ENCODE measurements at regions not wholly inside any gene's neighbourhood (a gene's known extent, or its start where the extent isn't known, plus 50 kb on each side); places are given as distances from the start of the nearest gene placed in this dataset.

GRCh38 chr4:16431866-16432265, 205.6 kb upstream of the TAPT1 start:
- no peaks in the 10 kb centered on the region for H3K36me3 Mint-ChIP-seq (ENCODE audit: low read depth)
- H3K27ac Mint-ChIP-seq, result no peak overlapping the region
- Histone ChIP-seq H3K4me1 (ENCODE audit: control insufficient read depth, insufficient read depth, low read length) (no peaks in the 10 kb centered on the region), H3K9me3 (ENCODE audit: control insufficient read depth, low read length) (peaks cover 3% of the 10 kb centered on the region), H3K9ac (ENCODE audit: extremely low read depth, low read length, poor library complexity, severe bottlenecking) (no peak overlapping the region), H3K4me3 (ENCODE audit: low read length) (no peak overlapping the region), H3K27me3 (ENCODE audit: control insufficient read depth, insufficient read depth, low read length, poor library complexity, severe bottlenecking) (no peaks in the 10 kb centered on the region), H3K27ac (ENCODE audit: low read depth, low read length) (no peak overlapping the region), H3K36me3 (ENCODE audit: control insufficient read depth, insufficient read depth, low read length) (no peaks in the 10 kb centered on the region)
- no peak for DNase-seq
- no peak for TF ChIP-seq CTCF (conservative IDR thresholded peaks at IDR 0.05)
- peaks cover 5% of the 10 kb centered on the region for H3K9me3 Mint-ChIP-seq
- no peaks in the 10 kb centered on the region for H3K4me1 Mint-ChIP-seq
- H3K4me3 Mint-ChIP-seq, result no peak overlapping the region
- peaks cover 2% of the 10 kb centered on the region for H3K27me3 Mint-ChIP-seq (ENCODE audit: insufficient read depth)

- Mint-ChIP-seq H3K4me1 (no peaks in the 10 kb centered on the region), H3K36me3 (ENCODE audit: low read depth) (no peaks in the 10 kb centered on the region), H3K27me3 (ENCODE audit: insufficient read depth) (no peaks in the 10 kb centered on the region), H3K9me3 (peaks cover 9% of the 10 kb centered on the region), H3K27ac (no peak overlapping the region), H3K4me3 (no peak overlapping the region)
- no peak for TF ChIP-seq CTCF (conservative IDR thresholded peaks at IDR 0.05)
- no peak for DNase-seq
- Histone ChIP-seq H3K9me3 (ENCODE audit: control insufficient read depth, low read length) (no peaks in the 10 kb centered on the region), H3K36me3 (ENCODE audit: control insufficient read depth, insufficient read depth, low read length) (no peaks in the 10 kb centered on the region), H3K9ac (ENCODE audit: extremely low read depth, low read length, poor library complexity, severe bottlenecking) (no peak overlapping the region), H3K4me1 (ENCODE audit: control insufficient read depth, insufficient read depth, low read length) (no peaks in the 10 kb centered on the region), H3K27me3 (ENCODE audit: control insufficient read depth, insufficient read depth, low read length, poor library complexity, severe bottlenecking) (no peaks in the 10 kb centered on the region), H3K27ac (ENCODE audit: low read depth, low read length) (no peak overlapping the region), H3K4me3 (ENCODE audit: low read length) (no peak overlapping the region)
Observed at GRCh38 chr4:16418814-16419213, 192.5 kb upstream of the TAPT1 start.

- Histone ChIP-seq H3K9ac (ENCODE audit: extremely low read depth, low read length, poor library complexity, severe bottlenecking) (no peak overlapping the region), H3K4me3 (ENCODE audit: low read length) (no peak overlapping the region), H3K9me3 (ENCODE audit: control insufficient read depth, low read length) (no peaks in the 10 kb centered on the region), H3K27ac (ENCODE audit: low read depth, low read length) (no peak overlapping the region), H3K36me3 (ENCODE audit: control insufficient read depth, insufficient read depth, low read length) (no peaks in the 10 kb centered on the region), H3K4me1 (ENCODE audit: control insufficient read depth, insufficient read depth, low read length) (no peaks in the 10 kb centered on the region), H3K27me3 (ENCODE audit: control insufficient read depth, insufficient read depth, low read length, poor library complexity, severe bottlenecking) (no peaks in the 10 kb centered on the region)
- Mint-ChIP-seq H3K27ac (no peak overlapping the region), H3K4me3 (no peak overlapping the region), H3K27me3 (ENCODE audit: insufficient read depth) (no peaks in the 10 kb centered on the region), H3K4me1 (no peaks in the 10 kb centered on the region), H3K36me3 (ENCODE audit: low read depth) (no peaks in the 10 kb centered on the region), H3K9me3 (peaks cover 9% of the 10 kb centered on the region)
- TF ChIP-seq CTCF (conservative IDR thresholded peaks at IDR 0.05), result no peak
- DNase-seq, result no peak
- 81% methylated on average over 4 of the region's 4 CpGs; no CpG with 5 or more reads in 1 of the 2 experiments for WGBS, 2 experiments (ENCODE audit: insufficient coverage in 1 of 2, insufficient read length in 1 of 2)
Observed at GRCh38 chr4:16417198-16417597, 190.9 kb upstream of the TAPT1 start.

Measured in endodermal cell (in vitro differentiated cells).